K562 (cell line): ENCODE measurements at regions not wholly inside any gene's neighbourhood (a gene's known extent, or its start where the extent isn't known, plus 50 kb on each side); places are given as distances from the start of the nearest gene placed in this dataset.
"Not testable (repeated sequence)": the region's sequence is repeated elsewhere in the genome, so short reads cannot be mapped to it uniquely, and the experiment has no call there.

Experiments
- ATAC-seq: fragments of 200-7000 bp; cut with Tn5 transposase; 3 replicates; pipeline ENCODE4 v1.9.1; 2020; ENCODE audit warnings: moderate library complexity
- BruUV-seq: library from RNA; stranded (reverse); fragments of 400-500 nt; replicated peaks from 2 replicates; lab custom pipeline; 2021; lab: Mats Ljungman, UMichigan
- CTCF ChIA-PET: fragments of 300-600 bp; formaldehyde crosslinking; extraction: SDS; loops from one replicate; lab custom pipeline; 2021; ENCODE audit warnings: low intra/inter-chr PET ratio; lab: Yijun Ruan, JAX
- POLR2A ChIA-PET: fragments of 300-600, 350-650 bp; sonication (Branson Sonifier 250); formaldehyde crosslinking; extraction: SDS; loops from one replicate; lab custom pipeline; 2021; ENCODE audit warnings: antibody characterized with exemption, inconsistent platforms; lab: Yijun Ruan, JAX
- DNase-seq, 4 experiments: peaks; one replicate each; pipeline versions ENCODE4 v3.0.0 to v3.0.0-alpha.2; 2011 to 2018; ENCODE audit warnings: low spot score in 3 of 4, mixed read lengths in 3 of 4; ENCODE audit errors: extremely low read depth in 1 of 4
- FAIRE-seq: peaks from 2 replicates; lab custom pipeline; 2011; peaks lifted over from hg19 to GRCh38; lab: Jason Lieb, UNC
- H2AFZ ChIP-seq: 2 replicates; pipeline ENCODE4 v1.6.0; 2011; ENCODE audit warnings: low read depth, low read length, control low read depth, inconsistent platforms
- H3K27ac ChIP-seq: fragments of 200-600 bp; 3 replicates; pipeline ENCODE4 v1.8.0; 2011; ENCODE audit warnings: low read depth, mild to moderate bottlenecking, control low read depth, inconsistent platforms, low read length, moderate library complexity, mixed read lengths; ENCODE audit errors: extremely low read depth
- H3K27me3 ChIP-seq, 2 experiments: fragments of 300-600 bp in 1 of 2; 2 replicates in 1 of 2; 3 replicates in 1 of 2; pipeline versions ENCODE4 v1.6.0 to v1.8.0; 2011; ENCODE audit warnings: inconsistent platforms in 2 of 2, low read length in 2 of 2, mild to moderate bottlenecking in 1 of 2, mixed read lengths in 1 of 2, moderate library complexity in 1 of 2; ENCODE audit not compliant: control insufficient read depth in 2 of 2, insufficient read depth in 2 of 2
- H3K36me3 ChIP-seq: fragments of 300-600 bp; 3 replicates; pipeline ENCODE4 v1.8.0; 2011; ENCODE audit warnings: mild to moderate bottlenecking, low read length, inconsistent platforms; ENCODE audit not compliant: control insufficient read depth, insufficient read depth
- H3K4me1 ChIP-seq, 2 experiments: fragments of 200-600 bp in 1 of 2; replicated peaks in 1 of 2; 2 replicates in 1 of 2; 3 replicates in 1 of 2; pipeline versions ENCODE4 v1.5.1 to v1.8.0; 2011; ENCODE audit warnings: inconsistent platforms in 2 of 2, low read length in 2 of 2, mild to moderate bottlenecking in 1 of 2, mixed read lengths in 1 of 2, moderate library complexity in 1 of 2; ENCODE audit not compliant: control insufficient read depth in 2 of 2, insufficient read depth in 2 of 2
- H3K4me2 ChIP-seq: 2 replicates; pipeline ENCODE4 v1.6.1; 2011; ENCODE audit warnings: low read length, control low read depth, inconsistent platforms, mixed read lengths; ENCODE audit not compliant: insufficient read depth
- H3K4me3 ChIP-seq: fragments of 200-600 bp; sonication (generic), shearing (Covaris generic); 2 replicates; pipeline ENCODE4 v1.5.1; 2016; ENCODE audit warnings: control low read depth, inconsistent platforms
- H3K79me2 ChIP-seq: fragments of 200-600 bp; 3 replicates; pipeline ENCODE4 v1.8.0; 2011; ENCODE audit warnings: low read length, inconsistent platforms; ENCODE audit not compliant: control insufficient read depth, insufficient read depth
- H3K9ac ChIP-seq, 2 experiments: 2 replicates each; pipeline versions ENCODE4 v1.6.0 to v1.6.1; 2011; ENCODE audit warnings: low read depth in 2 of 2, low read length in 2 of 2, control low read depth in 1 of 2, inconsistent platforms in 1 of 2, mild to moderate bottlenecking in 1 of 2, mixed read lengths in 1 of 2; ENCODE audit not compliant: insufficient read depth in 1 of 2
- H3K9me1 ChIP-seq: one replicate; pipeline ENCODE4 v1.6.0; 2011; ENCODE audit warnings: inconsistent platforms, mild to moderate bottlenecking, low read length, moderate library complexity; ENCODE audit not compliant: control insufficient read depth, insufficient read depth
- H3K9me3 ChIP-seq: replicated peaks from 2 replicates; pipeline ENCODE4 v1.5.1; 2011; ENCODE audit warnings: low read depth, low read length, inconsistent platforms; ENCODE audit not compliant: control insufficient read depth, insufficient read depth
- H4K20me1 ChIP-seq: replicated peaks from 2 replicates; pipeline ENCODE4 v1.6.1; 2011; ENCODE audit warnings: low read length, inconsistent platforms, mixed read lengths; ENCODE audit not compliant: control insufficient read depth, insufficient read depth
- HES1 ChIP-seq: fragments of 450-650 bp; IDR thresholded peaks from 2 replicates; pipeline ENCODE4 v1.6.1; 2016; ENCODE audit warnings: low read depth, mild to moderate bottlenecking, moderate library complexity
- ZNF253 ChIP-seq: fragments of 250-450 bp; sonication (Bioruptor Pico); conservative IDR thresholded peaks from 2 replicates; pipeline ENCODE4 v1.6.1; 2021; ENCODE audit warnings: mild to moderate bottlenecking
- WGBS: fragments of 100-300 bp; shearing (Covaris generic); methylation state at CpG from one replicate; pipeline ENCODE4 v1.1.6; 2016; ENCODE audit warnings: low coverage, mixed read lengths; ENCODE audit not compliant: insufficient coverage; ENCODE audit errors: missing lambda C conversion rate; 5-methylcytosine and 5-hydroxymethylcytosine counted together
- in situ Hi-C: fragments of 300-500 bp; cut with MboI; formaldehyde crosslinking; loops from 4 replicates; pipeline ENCODE4 v1.15.0; 2018; ENCODE audit warnings: inconsistent platforms, mixed read lengths
- intact Hi-C: fragments of 100-400 bp; cut with micrococcal nuclease; formaldehyde crosslinking; loops from 2 replicates; pipeline ENCODE4 v1.14.2; 2022

GRCh38 chr4:159966746-159967145 lies 863.9 kb downstream of the RAPGEF2 start:
- POLR2A ChIA-PET, result no interaction called here
- CTCF ChIA-PET, result no interaction called here
- no peak for FAIRE-seq
- no peak overlapping the region for H3K9ac ChIP-seq
- in situ Hi-C loops (no loop called here), intact Hi-C loops (no loop called here)
- H3K79me2 ChIP-seq, result no peaks in the 10 kb centered on the region
- ATAC-seq, result no peak
- H3K27ac ChIP-seq, result no peak overlapping the region
- no peaks in the 10 kb centered on the region for H4K20me1 ChIP-seq
- H3K9me1 ChIP-seq, result no peaks in the 10 kb centered on the region
- no peaks in the 10 kb centered on the region for H3K4me1 ChIP-seq
- no TSS peak for BruUV-seq
- TF ChIP-seq HES1 (no peak), ZNF253 (CRISPR knock-in tag) (no peak)
- no peak overlapping the region for H3K4me3 ChIP-seq
- no peak for DNase-seq
- no peak overlapping the region for H3K4me2 ChIP-seq
- WGBS, result 0% methylated on average over 2 of the region's 4 CpGs
- H3K9me3 ChIP-seq, result no peaks in the 10 kb centered on the region
- H3K36me3 ChIP-seq, result no peaks in the 10 kb centered on the region
- H3K27me3 ChIP-seq, result no peaks in the 10 kb centered on the region
- no peak overlapping the region for H2AFZ ChIP-seq

- H2AFZ ChIP-seq, intact Hi-C loops, ATAC-seq, H3K79me2 ChIP-seq, DNase-seq, H3K4me3 ChIP-seq, H3K36me3 ChIP-seq, H3K4me2 ChIP-seq, H3K9me1 ChIP-seq, H3K9ac ChIP-seq, H3K4me1 ChIP-seq, in situ Hi-C loops, CTCF ChIA-PET, H3K27ac ChIP-seq, POLR2A ChIA-PET, H4K20me1 ChIP-seq, H3K27me3 ChIP-seq, H3K9me3 ChIP-seq, FAIRE-seq, BruUV-seq: not testable (repeated sequence)
- 0% methylated on average over 1 of the region's 6 CpGs for WGBS
Observed at GRCh38 chr4:159976871-159977482, 874.1 kb downstream of the RAPGEF2 start.
